ENCODE measurements at regions not wholly inside any gene's neighbourhood (a gene's known extent, or its start where the extent isn't known, plus 50 kb on each side); places are given as distances from the start of the nearest gene placed in this dataset.
"Not testable (repeated sequence)": the region's sequence is repeated elsewhere in the genome, so short reads cannot be mapped to it uniquely, and the experiment has no call there.

- Mint-ChIP-seq H3K9me3 (no peaks in the 10 kb centered on the region), H3K36me3 (ENCODE audit: low read depth) (no peaks in the 10 kb centered on the region), H3K4me3 (ENCODE audit: low read depth) (no peak overlapping the region), H3K27me3 (ENCODE audit: low read depth) (peaks cover 5% of the 10 kb centered on the region), H3K27ac (no peak overlapping the region), H3K4me1 (ENCODE audit: low read depth) (no peaks in the 10 kb centered on the region)
- intact Hi-C loops (cut with micrococcal nuclease): no loop called here
- DNase-seq (ENCODE audit: low spot score): no peak
Measured at GRCh38 chr2:118374974-118375755, 286.9 kb downstream of the INSIG2 start.

- Mint-ChIP-seq H3K4me1 (ENCODE audit: low read depth) (no peaks in the 10 kb centered on the region), H3K27ac (no peak overlapping the region)
Measured at GRCh38 chr2:118372886-118373830, 284.9 kb downstream of the INSIG2 start.

GRCh38 chr2:118371515-118371914 lies 283.2 kb downstream of the INSIG2 start:
- peaks cover 7% of the 10 kb centered on the region for H3K27me3 Mint-ChIP-seq (ENCODE audit: low read depth)
- no peaks in the 10 kb centered on the region for H3K9me3 Mint-ChIP-seq
- H3K4me1 Mint-ChIP-seq (ENCODE audit: low read depth): no peaks in the 10 kb centered on the region
- H3K4me3 Mint-ChIP-seq (ENCODE audit: low read depth): no peak overlapping the region
- no peak for DNase-seq (ENCODE audit: low spot score)
- intact Hi-C loops (cut with micrococcal nuclease): no loop called here
- H3K36me3 Mint-ChIP-seq (ENCODE audit: low read depth): no peaks in the 10 kb centered on the region
- H3K27ac Mint-ChIP-seq: no peak overlapping the region

More at GRCh38 chr2:118372886-118373830, 284.9 kb downstream of the INSIG2 start:
- H3K9me3 Mint-ChIP-seq: no peaks in the 10 kb centered on the region
- no peak for DNase-seq (ENCODE audit: low spot score)
- no peak overlapping the region for H3K4me3 Mint-ChIP-seq (ENCODE audit: low read depth)
- intact Hi-C loops (cut with micrococcal nuclease): no loop called here
- H3K27me3 Mint-ChIP-seq (ENCODE audit: low read depth): peaks cover 5% of the 10 kb centered on the region
- H3K36me3 Mint-ChIP-seq (ENCODE audit: low read depth): no peaks in the 10 kb centered on the region

- intact Hi-C loops (cut with micrococcal nuclease); H3K4me3 Mint-ChIP-seq (ENCODE audit: low read depth); H3K4me1 Mint-ChIP-seq (ENCODE audit: low read depth); H3K36me3 Mint-ChIP-seq (ENCODE audit: low read depth); H3K9me3 Mint-ChIP-seq; DNase-seq (ENCODE audit: low spot score); H3K27ac Mint-ChIP-seq; H3K27me3 Mint-ChIP-seq (ENCODE audit: low read depth): not testable (repeated sequence)
Measured at GRCh38 chr2:118369521-118369920, 281.2 kb downstream of the INSIG2 start.

- Mint-ChIP-seq H3K27ac (no peak overlapping the region), H3K9me3 (no peaks in the 10 kb centered on the region), H3K36me3 (ENCODE audit: low read depth) (no peaks in the 10 kb centered on the region), H3K4me3 (ENCODE audit: low read depth) (no peak overlapping the region), H3K27me3 (ENCODE audit: low read depth) (peaks cover 10% of the 10 kb centered on the region), H3K4me1 (ENCODE audit: low read depth) (no peaks in the 10 kb centered on the region)
- intact Hi-C loops (cut with micrococcal nuclease): no loop called here
- no peak for DNase-seq (ENCODE audit: low spot score)
Measured at GRCh38 chr2:118363604-118364003, 275.3 kb downstream of the INSIG2 start.

- Mint-ChIP-seq H3K36me3 (ENCODE audit: low read depth) (no peaks in the 10 kb centered on the region), H3K9me3 (no peaks in the 10 kb centered on the region), H3K4me3 (ENCODE audit: low read depth) (no peak overlapping the region), H3K27me3 (ENCODE audit: low read depth) (peaks cover 9% of the 10 kb centered on the region), H3K4me1 (ENCODE audit: low read depth) (no peaks in the 10 kb centered on the region), H3K27ac (no peak overlapping the region)
- intact Hi-C loops (cut with micrococcal nuclease): no loop called here
- no peak for DNase-seq (ENCODE audit: low spot score)
Measured at GRCh38 chr2:118356051-118356450, 267.8 kb downstream of the INSIG2 start.

GRCh38 chr2:118351796-118352195 lies 263.5 kb downstream of the INSIG2 start:
- no peaks in the 10 kb centered on the region for H3K36me3 Mint-ChIP-seq (ENCODE audit: low read depth)
- no peak for DNase-seq (ENCODE audit: low spot score)
- no peaks in the 10 kb centered on the region for H3K9me3 Mint-ChIP-seq
- no peaks in the 10 kb centered on the region for H3K4me1 Mint-ChIP-seq (ENCODE audit: low read depth)
- H3K27ac Mint-ChIP-seq: no peak overlapping the region
- intact Hi-C loops (cut with micrococcal nuclease): no loop called here
- peaks cover 11% of the 10 kb centered on the region for H3K27me3 Mint-ChIP-seq (ENCODE audit: low read depth)
- no peak overlapping the region for H3K4me3 Mint-ChIP-seq (ENCODE audit: low read depth)

- no peaks in the 10 kb centered on the region for H3K4me1 Mint-ChIP-seq (ENCODE audit: low read depth)
- H3K27ac Mint-ChIP-seq: no peak overlapping the region
- peaks cover 11% of the 10 kb centered on the region for H3K27me3 Mint-ChIP-seq (ENCODE audit: low read depth)
- no peaks in the 10 kb centered on the region for H3K9me3 Mint-ChIP-seq
- no peak overlapping the region for H3K4me3 Mint-ChIP-seq (ENCODE audit: low read depth)
- DNase-seq (ENCODE audit: low spot score): no peak
- no peaks in the 10 kb centered on the region for H3K36me3 Mint-ChIP-seq (ENCODE audit: low read depth)
- intact Hi-C loops (cut with micrococcal nuclease): no loop called here
Measured at GRCh38 chr2:118350621-118351020, 262.4 kb downstream of the INSIG2 start.

- H3K4me3 Mint-ChIP-seq (ENCODE audit: low read depth): no peak overlapping the region
- peaks cover 11% of the 10 kb centered on the region for H3K27me3 Mint-ChIP-seq (ENCODE audit: low read depth)
- no peaks in the 10 kb centered on the region for H3K36me3 Mint-ChIP-seq (ENCODE audit: low read depth)
- no peaks in the 10 kb centered on the region for H3K4me1 Mint-ChIP-seq (ENCODE audit: low read depth)
- DNase-seq (ENCODE audit: low spot score): no peak
- intact Hi-C loops (cut with micrococcal nuclease): no loop called here
- no peak overlapping the region for H3K27ac Mint-ChIP-seq
- no peaks in the 10 kb centered on the region for H3K9me3 Mint-ChIP-seq
Measured at GRCh38 chr2:118349365-118349764, 261.1 kb downstream of the INSIG2 start.

- intact Hi-C loops (cut with micrococcal nuclease): no loop called here
- H3K9me3 Mint-ChIP-seq: no peaks in the 10 kb centered on the region
- H3K4me3 Mint-ChIP-seq (ENCODE audit: low read depth): no peak overlapping the region
- no peaks in the 10 kb centered on the region for H3K4me1 Mint-ChIP-seq (ENCODE audit: low read depth)
- H3K27me3 Mint-ChIP-seq (ENCODE audit: low read depth): peaks cover 11% of the 10 kb centered on the region
- H3K27ac Mint-ChIP-seq: no peak overlapping the region
- DNase-seq (ENCODE audit: low spot score): no peak
- no peaks in the 10 kb centered on the region for H3K36me3 Mint-ChIP-seq (ENCODE audit: low read depth)
Measured at GRCh38 chr2:118348380-118349034, 260.2 kb downstream of the INSIG2 start.

- Mint-ChIP-seq H3K36me3 (ENCODE audit: low read depth) (no peaks in the 10 kb centered on the region), H3K4me3 (ENCODE audit: low read depth) (no peak overlapping the region), H3K4me1 (ENCODE audit: low read depth) (no peaks in the 10 kb centered on the region), H3K27ac (no peak overlapping the region), H3K27me3 (ENCODE audit: low read depth) (peaks cover 3% of the 10 kb centered on the region), H3K9me3 (no peaks in the 10 kb centered on the region)
- DNase-seq (ENCODE audit: low spot score): no peak
- intact Hi-C loops (cut with micrococcal nuclease): no loop called here
Measured at GRCh38 chr2:118345465-118345864, 257.2 kb downstream of the INSIG2 start.

GRCh38 chr2:118340103-118340502 lies 251.8 kb downstream of the INSIG2 start:
- H3K27ac Mint-ChIP-seq: no peak overlapping the region
- H3K4me3 Mint-ChIP-seq (ENCODE audit: low read depth): no peak overlapping the region
- peaks cover 9% of the 10 kb centered on the region for H3K27me3 Mint-ChIP-seq (ENCODE audit: low read depth)
- DNase-seq (ENCODE audit: low spot score): no peak
- H3K36me3 Mint-ChIP-seq (ENCODE audit: low read depth): no peaks in the 10 kb centered on the region
- peaks cover 12% of the 10 kb centered on the region for H3K9me3 Mint-ChIP-seq
- no peaks in the 10 kb centered on the region for H3K4me1 Mint-ChIP-seq (ENCODE audit: low read depth)
- intact Hi-C loops (cut with micrococcal nuclease): no loop called here
